ENCODE measurements at regions not wholly inside any gene's neighbourhood (a gene's known extent, or its start where the extent isn't known, plus 50 kb on each side); places are given as distances from the start of the nearest gene placed in this dataset.

DNA sequence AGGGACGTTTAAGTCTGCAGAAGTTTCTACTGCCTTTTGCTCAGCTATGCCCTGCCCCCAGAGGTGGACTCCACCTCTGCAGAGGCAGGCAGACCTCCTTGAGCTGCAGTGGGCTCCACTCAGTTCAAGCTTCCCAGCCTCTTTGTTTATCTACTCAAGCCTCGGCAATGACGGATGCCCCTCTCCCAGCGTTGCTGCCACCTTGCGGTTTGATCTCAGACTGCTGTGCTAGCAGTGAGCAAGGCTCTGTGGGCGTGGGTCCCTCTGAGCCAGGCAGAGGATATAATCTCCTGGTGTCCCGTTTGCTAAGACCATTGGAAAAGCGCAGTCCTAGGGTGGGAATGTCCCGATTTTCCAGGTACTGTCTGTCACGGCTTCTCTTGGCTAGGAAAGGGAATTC is 2188.5 kb upstream of the WWC1 start:
- TF ChIP-seq, protein P1, sequence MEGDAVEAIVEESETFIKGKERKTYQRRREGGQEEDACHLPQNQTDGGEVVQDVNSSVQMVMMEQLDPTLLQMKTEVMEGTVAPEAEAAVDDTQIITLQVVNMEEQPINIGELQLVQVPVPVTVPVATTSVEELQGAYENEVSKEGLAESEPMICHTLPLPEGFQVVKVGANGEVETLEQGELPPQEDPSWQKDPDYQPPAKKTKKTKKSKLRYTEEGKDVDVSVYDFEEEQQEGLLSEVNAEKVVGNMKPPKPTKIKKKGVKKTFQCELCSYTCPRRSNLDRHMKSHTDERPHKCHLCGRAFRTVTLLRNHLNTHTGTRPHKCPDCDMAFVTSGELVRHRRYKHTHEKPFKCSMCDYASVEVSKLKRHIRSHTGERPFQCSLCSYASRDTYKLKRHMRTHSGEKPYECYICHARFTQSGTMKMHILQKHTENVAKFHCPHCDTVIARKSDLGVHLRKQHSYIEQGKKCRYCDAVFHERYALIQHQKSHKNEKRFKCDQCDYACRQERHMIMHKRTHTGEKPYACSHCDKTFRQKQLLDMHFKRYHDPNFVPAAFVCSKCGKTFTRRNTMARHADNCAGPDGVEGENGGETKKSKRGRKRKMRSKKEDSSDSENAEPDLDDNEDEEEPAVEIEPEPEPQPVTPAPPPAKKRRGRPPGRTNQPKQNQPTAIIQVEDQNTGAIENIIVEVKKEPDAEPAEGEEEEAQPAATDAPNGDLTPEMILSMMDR (IDR thresholded peaks at IDR 0.05; ENCODE audit: low read depth, low read length) = no peak
- TF ChIP-seq POLR2A (IDR thresholded peaks at IDR 0.05; ENCODE audit: extremely low read depth, insufficient read length) = no peak

All from NB4 (cell line).